ENCODE measurements at regions not wholly inside any gene's neighbourhood (a gene's known extent, or its start where the extent isn't known, plus 50 kb on each side); places are given as distances from the start of the nearest gene placed in this dataset.
"Not testable (repeated sequence)": the region's sequence is repeated elsewhere in the genome, so short reads cannot be mapped to it uniquely, and the experiment has no call there.

DNA sequence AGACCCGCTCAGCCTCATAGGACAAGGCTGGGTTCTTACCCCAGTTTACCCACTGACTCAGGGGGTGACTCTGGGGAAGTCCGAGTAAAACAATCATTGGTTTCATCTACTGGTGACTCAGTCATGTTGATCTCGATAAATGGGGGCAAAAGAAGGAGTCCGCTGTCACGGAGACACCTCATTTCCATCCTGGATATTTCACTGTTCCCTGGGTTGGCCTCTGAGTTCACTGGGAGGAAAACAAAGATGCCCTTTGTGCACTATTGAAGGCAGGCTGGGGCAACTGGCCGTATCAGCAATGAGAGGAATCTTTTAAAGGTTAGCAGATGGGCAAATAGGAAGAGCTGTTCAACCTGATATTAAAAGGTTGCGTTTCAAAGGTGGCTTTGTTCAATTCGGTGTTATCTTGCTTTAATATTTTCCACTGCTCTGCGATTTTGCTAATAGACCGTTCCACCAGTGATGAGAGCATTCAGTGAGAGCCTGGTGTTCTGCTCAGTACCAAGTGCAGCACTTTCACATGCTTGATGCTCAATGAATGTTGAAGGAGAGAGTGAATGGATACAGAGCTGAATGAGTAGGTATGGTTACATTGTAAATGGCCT, 110.2 kb upstream of the EGFLAM start:
- no peak for DNase-seq (ENCODE audit: low spot score)

GRCh38 chr5:38143384-38143783, 115.0 kb upstream of the EGFLAM start:
- no peak for DNase-seq (ENCODE audit: low spot score)

DNA sequence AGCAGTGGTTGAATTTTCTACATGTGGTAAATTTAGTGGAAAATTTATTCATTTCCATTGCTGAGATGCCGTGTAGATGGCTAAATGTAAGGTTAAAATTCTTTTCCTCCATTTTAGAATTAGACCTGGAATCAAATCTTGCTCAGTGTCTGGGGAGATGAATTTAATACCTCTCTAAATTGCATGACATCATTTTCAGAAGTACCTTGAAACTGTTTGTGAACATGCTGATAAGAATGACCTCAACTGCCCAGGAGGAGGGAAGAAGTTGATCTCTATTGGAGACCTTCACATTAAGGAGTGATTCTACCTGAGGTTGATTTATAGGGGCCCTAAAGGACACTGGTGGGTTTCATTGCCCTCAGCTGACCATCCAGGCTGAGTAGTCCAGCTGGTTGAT, 116.7 kb upstream of the EGFLAM start:
- no peak for DNase-seq (ENCODE audit: low spot score)

DNA sequence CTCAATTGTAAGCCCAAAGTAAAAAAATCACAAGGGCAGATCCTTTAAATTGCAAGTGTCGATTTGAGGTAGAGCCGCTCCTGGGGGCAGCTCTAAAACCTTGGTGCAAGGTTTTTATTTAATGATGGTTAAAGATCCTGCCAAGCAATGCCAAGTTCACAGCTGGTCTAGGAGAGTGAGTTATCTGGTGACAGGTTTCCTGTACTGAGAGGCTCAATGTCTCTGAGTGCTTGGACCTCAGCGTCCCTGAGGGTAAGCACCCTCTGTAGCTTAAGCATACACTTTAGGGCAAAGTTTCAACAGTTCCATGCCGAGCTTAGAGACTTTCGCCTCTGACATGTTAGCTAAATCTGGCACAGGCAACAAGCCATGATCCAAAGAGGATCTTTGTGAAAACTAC, 119.8 kb upstream of the EGFLAM start:
- DNase-seq (ENCODE audit: low spot score), result no peak

DNA sequence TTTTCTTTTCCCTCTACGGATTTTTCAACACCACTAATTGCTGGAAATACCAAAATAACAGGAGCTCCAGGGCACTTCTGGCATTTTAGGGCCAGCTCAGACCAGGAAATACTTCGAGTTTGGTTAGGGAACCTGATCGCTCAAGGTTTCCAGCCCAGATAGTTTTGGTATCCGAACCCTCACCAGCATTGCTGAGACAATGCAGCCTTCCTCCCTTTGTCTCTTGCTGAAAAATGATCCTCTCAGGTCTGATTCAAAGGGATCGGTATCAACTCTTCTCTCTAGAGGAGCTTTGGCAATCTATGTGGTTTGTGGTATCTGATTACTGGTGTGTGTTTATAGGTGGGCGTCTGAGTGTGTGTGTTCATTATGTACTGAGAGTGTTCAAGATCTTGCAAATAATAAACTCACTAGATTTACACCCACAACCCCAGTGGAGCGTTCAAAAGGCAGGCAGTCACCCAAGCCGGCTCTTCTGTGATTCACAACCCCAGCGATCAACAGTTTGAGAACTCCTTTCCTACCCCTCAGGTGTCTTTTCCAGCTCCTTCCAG, 122.8 kb upstream of the EGFLAM start:
- DNase-seq (ENCODE audit: low spot score), result no peak

GRCh38 chr5:38134810-38135209, 123.5 kb upstream of the EGFLAM start:
- DNase-seq (ENCODE audit: low spot score), result no peak

- DNase-seq (ENCODE audit: low spot score), result not testable (repeated sequence)
Observed at GRCh38 chr5:38134294-38134693, 124.1 kb upstream of the EGFLAM start.

GRCh38 chr5:38131686-38132085, 126.7 kb upstream of the EGFLAM start:
- DNase-seq (ENCODE audit: low spot score), result no peak

GRCh38 chr5:38124321-38124720, 134.0 kb upstream of the EGFLAM start:
- DNase-seq (ENCODE audit: low spot score), result no peak

GRCh38 chr5:38121420-38121819, 136.9 kb upstream of the EGFLAM start:
- DNase-seq (ENCODE audit: low spot score), result no peak

GRCh38 chr5:38119836-38120235, 138.5 kb upstream of the EGFLAM start:
- DNase-seq (ENCODE audit: low spot score), result no peak

GRCh38 chr5:38117784-38118479, 140.4 kb upstream of the EGFLAM start:
- DNase-seq (ENCODE audit: low spot score), result no peak

DNA sequence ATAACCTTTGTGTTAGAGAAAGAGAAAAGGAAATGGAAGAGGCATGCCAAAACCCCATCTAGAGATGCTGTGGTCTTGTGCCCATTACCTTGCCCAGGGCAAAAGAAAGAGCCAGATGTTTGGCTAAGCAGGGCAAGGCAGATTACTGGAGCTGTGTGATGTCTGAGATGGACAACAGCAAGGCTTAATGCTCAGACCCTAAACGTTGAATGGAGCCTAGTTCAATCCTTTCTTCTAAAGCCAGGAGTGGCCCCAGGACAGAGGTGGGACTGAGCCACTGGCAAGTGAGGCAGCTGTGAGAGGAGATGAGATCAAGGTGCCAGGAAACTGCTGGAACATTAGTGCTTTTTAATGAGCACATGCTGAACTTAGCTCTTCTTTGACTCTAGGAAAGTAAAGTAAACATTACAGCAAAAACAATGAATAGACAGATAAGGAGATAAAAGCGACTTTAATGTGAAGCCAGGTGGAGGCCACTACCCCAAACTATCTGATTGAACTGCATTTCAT, 143.0 kb upstream of the EGFLAM start:
- DNase-seq (ENCODE audit: low spot score), result no peak

DNA sequence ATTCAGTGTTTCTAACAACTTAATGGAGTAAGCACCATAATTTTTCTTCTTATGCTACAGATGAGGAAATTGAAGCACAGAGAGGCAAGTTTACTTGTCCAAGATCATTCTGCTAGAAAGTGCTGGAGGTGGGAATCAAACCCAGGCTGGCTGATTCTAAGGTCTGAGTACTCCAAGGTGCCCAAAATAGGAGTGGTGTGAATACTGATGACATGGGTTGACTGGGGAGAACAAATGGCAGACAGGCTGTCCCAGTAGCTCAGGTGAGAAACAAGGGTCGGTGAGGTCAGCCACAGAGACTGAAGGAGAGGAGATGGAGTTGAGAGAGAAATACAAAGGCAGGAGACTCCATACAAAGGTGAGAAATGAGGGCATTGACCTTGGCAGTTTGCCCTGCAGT, 144.5 kb upstream of the EGFLAM start:
- DNase-seq (ENCODE audit: low spot score), result no peak

GRCh38 chr5:38113456-38113855, 144.9 kb upstream of the EGFLAM start:
- DNase-seq (ENCODE audit: low spot score), result no peak

DNA sequence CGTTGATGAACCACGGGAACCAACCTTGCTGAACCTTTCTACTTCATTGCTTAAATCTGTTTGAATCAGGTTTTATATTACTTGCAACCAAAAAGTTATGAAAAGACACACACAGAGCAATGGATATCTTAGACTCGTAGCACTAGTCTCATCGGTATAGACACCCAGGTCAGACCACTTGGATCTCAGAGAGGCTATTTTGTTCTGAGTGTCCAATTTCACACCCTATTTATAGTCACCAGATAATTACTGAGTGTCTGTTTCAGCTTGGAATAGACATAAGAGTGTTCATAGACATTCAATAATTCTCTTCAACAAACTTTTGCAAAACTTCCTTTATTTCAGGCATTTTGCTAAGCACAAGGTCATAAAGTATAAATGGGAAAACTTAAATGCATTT, 145.4 kb upstream of the EGFLAM start:
- DNase-seq (ENCODE audit: low spot score), result no peak

GRCh38 chr5:38110130-38110529, 148.2 kb upstream of the EGFLAM start:
- DNase-seq (ENCODE audit: low spot score), result no peak

- no peak for DNase-seq (ENCODE audit: low spot score)
Observed at GRCh38 chr5:38107096-38107495, 151.3 kb upstream of the EGFLAM start.

DNA sequence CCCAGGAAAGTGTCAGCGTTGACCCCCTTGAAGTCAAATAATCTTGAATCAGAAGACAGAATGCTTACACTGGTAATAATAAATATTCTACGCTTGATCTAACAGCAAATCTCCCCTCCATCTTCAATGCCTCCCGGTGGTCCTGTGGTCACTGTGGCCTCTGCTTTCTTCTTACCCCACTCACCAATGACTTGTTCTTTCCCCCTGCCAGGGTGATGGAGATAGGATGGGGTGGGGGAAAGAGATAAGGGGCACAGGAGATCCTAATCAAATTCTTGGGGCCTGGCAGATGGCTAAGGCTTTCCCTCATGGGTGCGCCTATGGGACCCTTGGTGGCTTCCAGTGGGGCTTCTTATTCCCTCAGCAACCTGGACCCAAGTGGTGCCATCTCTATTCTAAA, 152.6 kb upstream of the EGFLAM start:
- no peak for DNase-seq (ENCODE audit: low spot score)

- DNase-seq (ENCODE audit: low spot score), result no peak
Observed at GRCh38 chr5:38105231-38105570, 153.2 kb upstream of the EGFLAM start.

DNA sequence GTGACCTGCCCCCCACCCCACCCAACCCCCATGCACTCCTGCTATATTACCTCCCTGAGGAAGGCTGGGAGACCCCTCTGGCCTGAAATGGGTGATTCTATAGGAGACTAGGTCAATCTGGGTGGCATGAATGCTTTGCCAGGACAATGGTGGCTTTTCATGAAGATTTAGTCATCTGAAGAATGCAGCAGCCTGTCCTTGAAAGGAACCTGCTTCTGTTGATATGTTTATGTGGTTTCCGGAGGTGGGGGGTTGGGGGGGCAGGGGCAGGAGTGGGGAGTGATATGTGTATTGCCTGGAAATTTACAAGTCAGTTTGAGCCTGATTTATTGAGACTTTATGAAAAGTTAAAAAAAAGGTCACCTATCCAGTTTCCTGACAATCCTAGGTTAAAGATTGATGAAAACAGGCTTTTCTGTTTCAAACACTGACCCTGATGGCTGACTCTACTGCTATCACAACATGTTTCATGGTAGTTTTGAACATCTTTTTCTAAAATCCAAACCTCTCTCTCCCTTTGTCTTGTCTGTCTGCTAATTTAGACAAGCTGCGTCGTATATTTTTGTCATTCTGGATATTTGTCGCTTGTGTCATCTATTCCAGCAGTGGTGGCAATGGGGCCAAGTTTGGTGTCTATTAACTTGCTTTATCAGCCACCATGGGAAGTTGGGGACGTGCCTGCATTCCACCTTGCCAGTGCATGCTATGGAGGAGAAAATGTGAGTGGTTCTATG, 153.7 kb upstream of the EGFLAM start:
- DNase-seq (ENCODE audit: low spot score), result no peak

GRCh38 chr5:38101897-38102296, 156.5 kb upstream of the EGFLAM start:
- DNase-seq (ENCODE audit: low spot score), result no peak

Data from kidney tubule cell (primary cell).